ENCODE measurements at regions not wholly inside any gene's neighbourhood (a gene's known extent, or its start where the extent isn't known, plus 50 kb on each side); places are given as distances from the start of the nearest gene placed in this dataset.

DNA sequence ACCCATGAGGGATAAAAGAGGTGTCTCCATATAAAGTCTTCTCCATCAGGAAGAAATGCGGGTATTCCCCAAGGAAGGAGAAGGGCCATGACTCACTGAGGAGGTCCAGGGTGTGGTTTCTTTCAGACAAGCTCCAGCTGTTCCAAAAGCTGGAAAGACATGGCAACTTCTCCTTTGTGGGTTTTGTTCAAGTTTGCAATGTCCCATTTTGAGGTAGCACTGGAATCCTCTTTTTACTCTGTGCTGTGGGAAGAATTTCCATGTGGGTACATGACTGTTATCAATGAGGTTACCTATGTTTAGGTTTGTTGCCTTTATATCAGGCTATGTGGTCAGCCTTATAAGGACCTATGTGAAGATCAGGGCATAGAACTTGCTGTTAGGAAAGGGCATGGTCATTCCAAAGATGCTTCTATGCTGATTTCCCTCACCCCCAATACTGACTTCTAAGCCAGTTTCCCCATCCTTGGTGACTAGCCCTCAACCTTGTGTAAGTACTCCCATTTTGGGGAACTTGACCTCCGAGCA is 697.5 kb downstream of the INHBA start:
- H3K9me3 ChIP-seq (ENCODE audit: control insufficient read depth, insufficient read depth, low read depth, low read length): no peaks in the 10 kb centered on the region
- H3K4me3 ChIP-seq (ENCODE audit: low read depth, low read length): no peak overlapping the region
- no peaks in the 10 kb centered on the region for H3K4me1 ChIP-seq (ENCODE audit: control insufficient read depth, insufficient read depth, low read length)
- H3K9ac ChIP-seq (ENCODE audit: low read length): no peak overlapping the region
- no peaks in the 10 kb centered on the region for H3K27me3 ChIP-seq (ENCODE audit: control insufficient read depth, insufficient read depth, low read length)
- H3K36me3 ChIP-seq (ENCODE audit: control insufficient read depth, insufficient read depth, low read length): no peaks in the 10 kb centered on the region
- no peak overlapping the region for H3K27ac ChIP-seq (ENCODE audit: low read depth, low read length)

DNA sequence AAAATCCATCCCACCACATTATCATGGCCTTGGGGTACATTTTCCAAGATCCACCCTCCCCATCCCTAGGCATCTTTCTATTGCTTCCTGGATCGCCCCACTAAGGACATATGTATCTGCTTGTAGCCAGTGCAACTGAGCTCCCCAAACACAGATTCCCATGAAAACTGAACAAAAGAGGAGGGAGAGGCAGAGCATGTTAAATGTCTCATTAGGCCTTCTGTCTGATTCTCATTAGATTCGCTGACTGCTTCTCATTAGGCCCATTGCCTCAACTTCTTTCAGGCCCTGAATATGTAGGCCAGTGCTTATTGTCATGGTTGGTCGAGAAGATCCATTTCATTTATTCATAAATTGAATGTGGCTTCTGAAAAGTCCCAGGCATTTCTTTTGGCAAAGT is 698.9 kb downstream of the INHBA start:
- no peak overlapping the region for H3K27ac ChIP-seq (ENCODE audit: low read depth, low read length)
- no peaks in the 10 kb centered on the region for H3K36me3 ChIP-seq (ENCODE audit: control insufficient read depth, insufficient read depth, low read length)
- H3K4me1 ChIP-seq (ENCODE audit: control insufficient read depth, insufficient read depth, low read length): no peaks in the 10 kb centered on the region
- no peaks in the 10 kb centered on the region for H3K27me3 ChIP-seq (ENCODE audit: control insufficient read depth, insufficient read depth, low read length)
- H3K9ac ChIP-seq (ENCODE audit: low read length): no peak overlapping the region
- H3K9me3 ChIP-seq (ENCODE audit: control insufficient read depth, insufficient read depth, low read depth, low read length): no peaks in the 10 kb centered on the region
- H3K4me3 ChIP-seq (ENCODE audit: low read depth, low read length): no peak overlapping the region

DNA sequence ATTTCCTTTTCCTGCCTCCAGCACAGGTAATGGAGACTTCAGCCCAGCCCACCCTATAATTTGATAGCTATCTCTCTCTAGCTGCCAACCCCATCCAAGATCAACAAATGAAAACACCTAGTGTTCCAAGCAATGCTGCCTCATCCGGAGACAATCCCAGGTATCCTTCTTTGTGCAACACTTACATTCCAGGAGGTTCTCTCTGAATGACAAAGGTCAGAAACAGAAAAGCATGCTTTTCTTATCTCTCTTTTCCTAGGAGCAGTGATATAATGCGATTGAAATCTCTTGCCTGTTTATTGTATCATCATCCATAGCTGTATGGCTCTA is 699.3 kb downstream of the INHBA start:
- Histone ChIP-seq H3K4me1 (ENCODE audit: control insufficient read depth, insufficient read depth, low read length) (no peaks in the 10 kb centered on the region), H3K36me3 (ENCODE audit: control insufficient read depth, insufficient read depth, low read length) (no peaks in the 10 kb centered on the region), H3K9ac (ENCODE audit: low read length) (no peak overlapping the region), H3K9me3 (ENCODE audit: control insufficient read depth, insufficient read depth, low read depth, low read length) (no peaks in the 10 kb centered on the region), H3K4me3 (ENCODE audit: low read depth, low read length) (no peak overlapping the region), H3K27ac (ENCODE audit: low read depth, low read length) (no peak overlapping the region), H3K27me3 (ENCODE audit: control insufficient read depth, insufficient read depth, low read length) (no peaks in the 10 kb centered on the region)

DNA sequence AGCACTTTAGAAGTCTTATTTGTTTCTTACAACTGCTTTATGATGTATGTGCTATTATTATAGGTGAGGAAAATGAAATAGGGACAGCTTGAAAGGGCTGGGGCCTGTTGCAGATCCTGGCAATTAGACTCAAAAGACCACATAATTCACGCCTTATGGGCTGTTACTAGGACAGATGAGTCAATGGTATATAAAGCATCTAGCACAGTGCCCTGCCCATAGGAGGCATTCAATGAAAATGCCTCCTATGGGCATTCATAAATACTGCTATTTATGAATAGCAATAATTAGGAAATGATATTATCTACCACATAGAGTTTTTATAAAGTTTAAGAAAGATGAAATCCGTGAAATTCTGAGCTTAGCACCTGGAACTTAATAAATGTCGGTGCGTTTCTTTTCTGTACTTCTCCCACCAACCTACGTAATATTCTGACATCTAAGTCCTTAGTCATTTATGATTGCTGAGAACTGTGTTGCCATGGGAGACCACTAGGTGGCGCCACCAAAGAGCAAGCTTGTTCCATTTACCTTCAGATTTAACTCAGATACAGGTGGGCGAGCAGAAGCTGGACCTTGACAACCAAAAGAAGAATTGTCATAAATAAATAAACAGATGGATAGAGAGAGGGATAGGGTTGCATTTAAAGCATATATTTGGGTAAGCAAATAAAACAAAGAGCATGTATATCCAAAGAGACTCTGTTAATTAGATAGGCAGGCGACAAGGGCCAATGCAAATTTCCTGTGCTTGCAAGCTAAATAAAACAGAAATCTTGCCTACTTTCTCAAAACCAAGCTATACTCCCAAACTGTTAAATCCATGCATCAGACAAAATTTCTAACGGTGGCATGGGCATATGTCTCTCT is 699.9 kb downstream of the INHBA start:
- H3K4me3 ChIP-seq (ENCODE audit: low read depth, low read length): no peak overlapping the region
- H3K27me3 ChIP-seq (ENCODE audit: control insufficient read depth, insufficient read depth, low read length): no peaks in the 10 kb centered on the region
- H3K36me3 ChIP-seq (ENCODE audit: control insufficient read depth, insufficient read depth, low read length): no peaks in the 10 kb centered on the region
- H3K27ac ChIP-seq (ENCODE audit: low read depth, low read length): no peak overlapping the region
- no peaks in the 10 kb centered on the region for H3K4me1 ChIP-seq (ENCODE audit: control insufficient read depth, insufficient read depth, low read length)
- H3K9ac ChIP-seq (ENCODE audit: low read length): no peak overlapping the region
- H3K9me3 ChIP-seq (ENCODE audit: control insufficient read depth, insufficient read depth, low read depth, low read length): no peaks in the 10 kb centered on the region

DNA sequence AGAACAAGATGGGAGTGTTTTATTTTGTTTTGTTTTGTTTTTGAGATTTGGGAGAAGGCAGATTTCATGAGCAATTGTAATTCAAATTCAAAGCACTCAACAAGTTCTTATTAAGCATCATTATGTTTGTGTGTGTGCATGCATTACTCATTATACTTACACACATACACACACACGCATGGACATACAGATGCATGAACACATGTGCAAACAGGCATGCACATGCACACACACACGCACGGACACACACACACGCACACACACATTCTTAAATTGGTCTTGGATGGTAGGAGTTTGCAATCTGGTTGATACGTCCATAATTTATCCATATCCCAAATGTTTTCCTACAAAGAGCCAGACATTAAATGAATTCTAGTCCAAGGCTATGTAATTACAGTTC is 702.8 kb downstream of the INHBA start:
- Histone ChIP-seq H3K9me3 (ENCODE audit: control insufficient read depth, insufficient read depth, low read depth, low read length) (no peaks in the 10 kb centered on the region), H3K4me1 (ENCODE audit: control insufficient read depth, insufficient read depth, low read length) (no peaks in the 10 kb centered on the region), H3K27ac (ENCODE audit: low read depth, low read length) (no peak overlapping the region)

DNA sequence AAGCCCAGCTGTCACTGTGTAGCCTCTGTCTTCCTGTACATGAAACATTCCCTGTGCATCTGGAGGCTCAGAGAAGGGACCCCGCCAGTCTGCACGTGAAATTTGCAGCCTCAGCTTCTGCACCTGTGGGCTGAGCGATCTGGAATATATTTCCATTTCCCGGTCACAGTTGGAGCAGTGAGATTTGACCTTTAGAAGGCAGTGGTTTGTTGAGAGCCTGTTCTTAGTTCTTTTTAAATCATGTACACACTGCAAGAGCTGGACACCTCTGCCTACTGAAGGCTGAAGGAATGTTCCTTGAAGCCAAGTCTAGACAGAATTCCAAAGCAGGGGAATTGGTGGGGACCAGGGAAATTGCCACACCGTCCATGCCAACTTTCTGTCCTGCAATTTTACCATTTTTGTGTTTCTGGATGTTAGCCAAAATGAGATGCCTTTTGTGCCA is 706.6 kb downstream of the INHBA start:
- no peaks in the 10 kb centered on the region for H3K9me3 ChIP-seq (ENCODE audit: control insufficient read depth, insufficient read depth, low read depth, low read length)
- H3K4me3 ChIP-seq (ENCODE audit: low read depth, low read length): no peak overlapping the region
- H3K27me3 ChIP-seq (ENCODE audit: control insufficient read depth, insufficient read depth, low read length): no peaks in the 10 kb centered on the region
- no peak overlapping the region for H3K9ac ChIP-seq (ENCODE audit: low read length)
- H3K27ac ChIP-seq (ENCODE audit: low read depth, low read length): no peak overlapping the region
- H3K4me1 ChIP-seq (ENCODE audit: control insufficient read depth, insufficient read depth, low read length): no peaks in the 10 kb centered on the region
- no peaks in the 10 kb centered on the region for H3K36me3 ChIP-seq (ENCODE audit: control insufficient read depth, insufficient read depth, low read length)

More for the DNA sequence above, 702.8 kb downstream of the INHBA start:
- Histone ChIP-seq H3K27me3 (ENCODE audit: control insufficient read depth, insufficient read depth, low read length) (no peaks in the 10 kb centered on the region), H3K4me3 (ENCODE audit: low read depth, low read length) (no peak overlapping the region), H3K36me3 (ENCODE audit: control insufficient read depth, insufficient read depth, low read length) (no peaks in the 10 kb centered on the region), H3K9ac (ENCODE audit: low read length) (no peak overlapping the region)

DNA sequence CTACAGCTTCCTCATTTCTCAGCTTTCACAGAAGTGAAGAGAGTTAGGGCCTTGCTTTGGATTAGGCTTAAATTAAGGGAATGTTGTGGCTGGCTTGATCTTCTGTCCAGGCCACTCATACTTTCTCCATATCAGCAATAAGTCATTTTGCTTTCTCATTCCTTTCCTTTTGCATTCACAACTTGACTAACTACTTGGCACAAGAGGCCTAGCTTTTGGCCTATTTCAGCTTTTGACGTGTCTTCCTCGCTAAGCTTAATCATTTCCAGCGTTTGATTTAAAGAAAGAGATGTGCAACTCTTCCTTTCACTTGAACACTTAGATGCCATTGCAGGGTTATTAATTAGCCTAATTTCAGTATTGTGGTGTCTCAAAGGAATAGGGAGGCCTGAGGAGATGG is 712.0 kb downstream of the INHBA start:
- Histone ChIP-seq H3K4me3 (ENCODE audit: low read depth, low read length) (no peak overlapping the region), H3K27me3 (ENCODE audit: control insufficient read depth, insufficient read depth, low read length) (no peaks in the 10 kb centered on the region), H3K9me3 (ENCODE audit: control insufficient read depth, insufficient read depth, low read depth, low read length) (no peaks in the 10 kb centered on the region), H3K4me1 (ENCODE audit: control insufficient read depth, insufficient read depth, low read length) (no peaks in the 10 kb centered on the region), H3K27ac (ENCODE audit: low read depth, low read length) (no peak overlapping the region), H3K9ac (ENCODE audit: low read length) (no peak overlapping the region), H3K36me3 (ENCODE audit: control insufficient read depth, insufficient read depth, low read length) (no peaks in the 10 kb centered on the region)

DNA sequence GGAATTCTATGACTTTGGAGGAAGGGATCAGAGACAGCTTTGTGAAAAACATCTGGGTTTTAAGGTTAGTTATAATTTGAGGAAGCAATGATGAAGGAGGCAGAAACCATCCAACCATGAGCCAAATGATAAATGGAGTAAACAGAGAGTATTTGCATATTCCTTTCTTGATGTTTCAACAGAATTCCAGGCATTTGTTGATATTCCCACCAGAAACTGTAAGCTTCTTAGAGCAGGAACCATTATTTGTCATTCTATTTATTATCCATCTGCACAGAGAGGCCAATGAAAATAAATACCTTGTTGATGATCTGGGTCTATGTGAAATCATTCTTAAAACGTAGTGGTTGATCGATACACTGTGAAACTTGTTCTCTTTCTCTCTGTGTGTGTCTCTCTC is 715.3 kb downstream of the INHBA start:
- Histone ChIP-seq H3K36me3 (ENCODE audit: control insufficient read depth, insufficient read depth, low read length) (no peaks in the 10 kb centered on the region), H3K9ac (ENCODE audit: low read length) (no peak overlapping the region), H3K27me3 (ENCODE audit: control insufficient read depth, insufficient read depth, low read length) (no peaks in the 10 kb centered on the region), H3K9me3 (ENCODE audit: control insufficient read depth, insufficient read depth, low read depth, low read length) (no peaks in the 10 kb centered on the region), H3K4me1 (ENCODE audit: control insufficient read depth, insufficient read depth, low read length) (no peaks in the 10 kb centered on the region), H3K4me3 (ENCODE audit: low read depth, low read length) (no peak overlapping the region), H3K27ac (ENCODE audit: low read depth, low read length) (no peak overlapping the region)

DNA sequence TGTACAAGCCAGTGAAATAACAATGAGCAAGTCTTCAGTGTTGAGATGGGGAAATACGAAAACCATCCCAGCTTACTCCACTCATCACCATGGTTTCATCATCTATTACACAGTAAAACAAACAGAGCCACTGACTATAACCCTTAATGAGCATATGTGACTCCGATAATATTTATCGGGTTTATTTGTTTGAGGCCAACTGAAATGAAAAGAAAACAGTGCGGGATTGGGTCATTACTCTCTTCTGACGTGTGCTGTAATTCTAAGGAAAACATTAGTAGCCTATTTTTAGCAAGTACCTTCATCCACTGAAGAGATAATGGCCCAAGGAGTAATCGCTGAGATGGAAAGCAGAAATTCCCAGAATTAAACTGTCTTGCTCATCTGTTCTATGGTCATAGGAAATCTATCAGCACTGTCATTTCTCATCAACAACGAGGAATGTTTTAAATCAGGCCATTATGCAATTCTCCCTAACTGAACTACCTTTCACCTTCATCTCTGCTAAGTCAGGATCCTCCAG is 716.5 kb downstream of the INHBA start:
- H3K4me1 ChIP-seq (ENCODE audit: control insufficient read depth, insufficient read depth, low read length): no peaks in the 10 kb centered on the region
- H3K27ac ChIP-seq (ENCODE audit: low read depth, low read length): no peak overlapping the region

DNA sequence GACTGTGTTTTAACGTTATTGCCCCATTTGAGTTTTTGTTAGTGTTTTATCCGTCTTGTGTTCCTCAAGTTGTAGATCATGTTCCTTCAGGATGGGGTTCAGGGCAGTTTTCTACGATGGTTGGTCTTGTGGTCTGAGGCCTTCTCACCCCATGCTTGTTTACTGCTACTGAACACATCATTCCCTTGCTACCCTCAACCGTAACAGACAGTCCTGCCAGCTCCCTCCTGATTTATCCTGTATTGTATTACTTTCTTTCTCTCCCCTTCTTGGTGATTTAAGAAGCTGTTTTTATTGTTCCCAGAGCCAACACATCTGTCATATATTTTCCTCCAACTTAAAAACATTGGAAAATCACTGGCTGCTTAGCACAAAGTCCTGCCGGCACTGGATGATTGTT is 719.8 kb downstream of the INHBA start:
- no peaks in the 10 kb centered on the region for H3K36me3 ChIP-seq (ENCODE audit: control insufficient read depth, insufficient read depth, low read length)
- H3K27me3 ChIP-seq (ENCODE audit: control insufficient read depth, insufficient read depth, low read length): no peaks in the 10 kb centered on the region
- no peaks in the 10 kb centered on the region for H3K4me1 ChIP-seq (ENCODE audit: control insufficient read depth, insufficient read depth, low read length)
- H3K9me3 ChIP-seq (ENCODE audit: control insufficient read depth, insufficient read depth, low read depth, low read length): no peaks in the 10 kb centered on the region
- no peak overlapping the region for H3K9ac ChIP-seq (ENCODE audit: low read length)
- H3K27ac ChIP-seq (ENCODE audit: low read depth, low read length): no peak overlapping the region
- no peak overlapping the region for H3K4me3 ChIP-seq (ENCODE audit: low read depth, low read length)

More for the DNA sequence above, 716.5 kb downstream of the INHBA start:
- Histone ChIP-seq H3K9ac (ENCODE audit: low read length) (no peak overlapping the region), H3K27me3 (ENCODE audit: control insufficient read depth, insufficient read depth, low read length) (no peaks in the 10 kb centered on the region), H3K36me3 (ENCODE audit: control insufficient read depth, insufficient read depth, low read length) (no peaks in the 10 kb centered on the region), H3K4me3 (ENCODE audit: low read depth, low read length) (no peak overlapping the region), H3K9me3 (ENCODE audit: control insufficient read depth, insufficient read depth, low read depth, low read length) (no peaks in the 10 kb centered on the region)

DNA sequence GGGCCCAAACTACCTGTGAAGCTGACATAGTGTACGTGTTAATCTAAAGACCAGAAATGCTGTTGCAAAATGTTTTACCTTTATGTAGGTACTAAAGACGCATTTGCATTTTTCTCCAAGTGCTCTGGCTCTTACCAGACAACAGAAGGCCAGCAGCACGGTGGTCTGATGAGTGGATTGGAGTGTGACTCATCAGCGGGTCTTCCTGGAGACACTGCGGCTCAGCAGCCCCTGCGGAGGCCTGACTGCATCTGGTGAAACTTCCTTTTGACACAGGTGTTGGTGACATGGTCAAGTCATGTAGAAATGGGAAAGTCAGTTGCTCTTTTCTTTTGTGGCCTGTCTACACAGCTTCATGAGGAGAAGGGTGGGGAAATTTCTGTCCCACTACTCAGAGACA is 723.6 kb downstream of the INHBA start:
- no peaks in the 10 kb centered on the region for H3K4me1 ChIP-seq (ENCODE audit: control insufficient read depth, insufficient read depth, low read length)
- H3K27ac ChIP-seq (ENCODE audit: low read depth, low read length): no peak overlapping the region
- no peaks in the 10 kb centered on the region for H3K9me3 ChIP-seq (ENCODE audit: control insufficient read depth, insufficient read depth, low read depth, low read length)
- H3K4me3 ChIP-seq (ENCODE audit: low read depth, low read length): no peak overlapping the region
- H3K36me3 ChIP-seq (ENCODE audit: control insufficient read depth, insufficient read depth, low read length): no peaks in the 10 kb centered on the region
- H3K27me3 ChIP-seq (ENCODE audit: control insufficient read depth, insufficient read depth, low read length): no peaks in the 10 kb centered on the region
- H3K9ac ChIP-seq (ENCODE audit: low read length): no peak overlapping the region
